ENCODE measurements at regions not wholly inside any gene's neighbourhood (a gene's known extent, or its start where the extent isn't known, plus 50 kb on each side); places are given as distances from the start of the nearest gene placed in this dataset.
A peak's percentile ranks its signal among the peaks of the same experiment; 100 is the strongest.

DNA sequence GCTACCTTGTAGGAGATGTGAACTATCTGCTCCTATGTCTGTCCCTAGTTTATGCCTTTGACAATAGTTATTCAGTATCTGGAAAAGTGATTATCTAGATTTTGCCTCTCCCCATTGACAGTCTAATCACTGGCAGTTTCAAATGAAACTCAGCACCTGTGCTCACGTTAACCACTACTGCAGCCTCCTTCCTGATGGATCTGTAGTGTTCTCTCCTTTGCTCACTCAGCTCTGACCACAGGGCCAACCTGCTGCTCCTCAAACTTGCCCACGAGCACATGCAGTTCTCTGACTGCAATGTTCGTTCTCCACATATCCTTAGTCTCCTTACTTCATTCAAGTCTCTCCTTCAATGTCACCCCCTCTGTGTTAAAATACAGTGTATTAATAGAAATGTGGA, 230.1 kb downstream of the NHLRC3 start:
- TF ChIP-seq, protein P1, sequence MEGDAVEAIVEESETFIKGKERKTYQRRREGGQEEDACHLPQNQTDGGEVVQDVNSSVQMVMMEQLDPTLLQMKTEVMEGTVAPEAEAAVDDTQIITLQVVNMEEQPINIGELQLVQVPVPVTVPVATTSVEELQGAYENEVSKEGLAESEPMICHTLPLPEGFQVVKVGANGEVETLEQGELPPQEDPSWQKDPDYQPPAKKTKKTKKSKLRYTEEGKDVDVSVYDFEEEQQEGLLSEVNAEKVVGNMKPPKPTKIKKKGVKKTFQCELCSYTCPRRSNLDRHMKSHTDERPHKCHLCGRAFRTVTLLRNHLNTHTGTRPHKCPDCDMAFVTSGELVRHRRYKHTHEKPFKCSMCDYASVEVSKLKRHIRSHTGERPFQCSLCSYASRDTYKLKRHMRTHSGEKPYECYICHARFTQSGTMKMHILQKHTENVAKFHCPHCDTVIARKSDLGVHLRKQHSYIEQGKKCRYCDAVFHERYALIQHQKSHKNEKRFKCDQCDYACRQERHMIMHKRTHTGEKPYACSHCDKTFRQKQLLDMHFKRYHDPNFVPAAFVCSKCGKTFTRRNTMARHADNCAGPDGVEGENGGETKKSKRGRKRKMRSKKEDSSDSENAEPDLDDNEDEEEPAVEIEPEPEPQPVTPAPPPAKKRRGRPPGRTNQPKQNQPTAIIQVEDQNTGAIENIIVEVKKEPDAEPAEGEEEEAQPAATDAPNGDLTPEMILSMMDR (IDR thresholded peaks at IDR 0.05; ENCODE audit: borderline replicate concordance): no peak
- intact Hi-C loops (cut with micrococcal nuclease): loop anchor here (5.0 kb wide), 1 partner anchor 121 kb away; no protein-coding TSS in a partner anchor

DNA sequence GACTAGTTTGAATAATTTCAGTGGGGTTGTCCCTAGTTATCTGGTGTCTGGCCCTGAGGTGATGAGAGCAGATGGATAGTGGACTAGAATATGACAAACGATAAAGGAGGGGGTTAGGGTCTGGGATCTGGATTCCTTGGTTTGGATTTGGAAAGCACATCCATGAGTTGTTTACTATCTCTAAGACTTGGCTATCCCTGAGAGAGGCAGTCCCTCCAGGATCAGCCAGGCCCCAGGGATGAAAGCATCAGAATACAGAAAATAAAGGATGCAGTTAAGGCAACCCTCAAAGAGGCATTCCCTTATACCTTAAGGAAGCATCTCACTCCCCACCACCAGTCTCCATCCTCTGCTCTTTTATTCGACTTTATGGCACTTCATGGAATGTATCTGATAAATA, 230.7 kb downstream of the NHLRC3 start:
- peaks cover 6% of the 10 kb centered on the region for H3K9me3 ChIP-seq (replicated peaks)
- no peak overlapping the region for H3K4me3 ChIP-seq
- H3K4me1 ChIP-seq: peaks cover 9% of the 10 kb centered on the region
- DNase-seq: no peak
- no peaks in the 10 kb centered on the region for H3K36me3 ChIP-seq
- H3K27ac ChIP-seq (replicated peaks): peak overlapping the region; percentile 46
- TF ChIP-seq, protein P1 (IDR thresholded peaks at IDR 0.05; ENCODE audit: borderline replicate concordance): no peak
- no peaks in the 10 kb centered on the region for H3K27me3 ChIP-seq (ENCODE audit: low read depth)
- intact Hi-C loops (cut with micrococcal nuclease): loop anchor here (5.0 kb wide), 1 partner anchor 122 kb away; no protein-coding TSS in a partner anchor

More for the DNA sequence above, 230.1 kb downstream of the NHLRC3 start:
- H3K27me3 ChIP-seq (ENCODE audit: low read depth): no peaks in the 10 kb centered on the region
- DNase-seq: no peak
- H3K4me3 ChIP-seq: no peak overlapping the region
- H3K36me3 ChIP-seq: no peaks in the 10 kb centered on the region
- H3K27ac ChIP-seq (replicated peaks): peak overlapping the region; percentile 46
- H3K9me3 ChIP-seq (replicated peaks): peaks cover 6% of the 10 kb centered on the region
- peaks cover 12% of the 10 kb centered on the region for H3K4me1 ChIP-seq

GRCh38 chr13:39269411-39269810, 231.2 kb downstream of the NHLRC3 start:
- Histone ChIP-seq H3K9me3 (replicated peaks) (peaks cover 6% of the 10 kb centered on the region), H3K36me3 (no peaks in the 10 kb centered on the region), H3K4me1 (peaks cover 13% of the 10 kb centered on the region), H3K4me3 (no peak overlapping the region), H3K27me3 (ENCODE audit: low read depth) (no peaks in the 10 kb centered on the region), H3K27ac (replicated peaks) (peak overlapping the region; percentile 46)
- no peak for DNase-seq
- TF ChIP-seq, protein P1 (IDR thresholded peaks at IDR 0.05; ENCODE audit: borderline replicate concordance): no peak
- intact Hi-C loops (cut with micrococcal nuclease): loop anchor here (5.0 kb wide), 1 partner anchor 122 kb away; no protein-coding TSS in a partner anchor

- Histone ChIP-seq H3K27ac (replicated peaks) (no peak overlapping the region), H3K4me1 (peaks cover 27% of the 10 kb centered on the region), H3K9me3 (replicated peaks) (no peaks in the 10 kb centered on the region), H3K36me3 (no peaks in the 10 kb centered on the region), H3K27me3 (ENCODE audit: low read depth) (no peaks in the 10 kb centered on the region), H3K4me3 (no peak overlapping the region)
- TF ChIP-seq, protein P1 (IDR thresholded peaks at IDR 0.05; ENCODE audit: borderline replicate concordance): no peak
- no peak for DNase-seq
- intact Hi-C loops (cut with micrococcal nuclease): loop anchor here (10.0 kb wide), 1 partner anchor 142 kb away; no protein-coding TSS in a partner anchor
Observed at GRCh38 chr13:39272994-39273393, 234.7 kb downstream of the NHLRC3 start.

DNA sequence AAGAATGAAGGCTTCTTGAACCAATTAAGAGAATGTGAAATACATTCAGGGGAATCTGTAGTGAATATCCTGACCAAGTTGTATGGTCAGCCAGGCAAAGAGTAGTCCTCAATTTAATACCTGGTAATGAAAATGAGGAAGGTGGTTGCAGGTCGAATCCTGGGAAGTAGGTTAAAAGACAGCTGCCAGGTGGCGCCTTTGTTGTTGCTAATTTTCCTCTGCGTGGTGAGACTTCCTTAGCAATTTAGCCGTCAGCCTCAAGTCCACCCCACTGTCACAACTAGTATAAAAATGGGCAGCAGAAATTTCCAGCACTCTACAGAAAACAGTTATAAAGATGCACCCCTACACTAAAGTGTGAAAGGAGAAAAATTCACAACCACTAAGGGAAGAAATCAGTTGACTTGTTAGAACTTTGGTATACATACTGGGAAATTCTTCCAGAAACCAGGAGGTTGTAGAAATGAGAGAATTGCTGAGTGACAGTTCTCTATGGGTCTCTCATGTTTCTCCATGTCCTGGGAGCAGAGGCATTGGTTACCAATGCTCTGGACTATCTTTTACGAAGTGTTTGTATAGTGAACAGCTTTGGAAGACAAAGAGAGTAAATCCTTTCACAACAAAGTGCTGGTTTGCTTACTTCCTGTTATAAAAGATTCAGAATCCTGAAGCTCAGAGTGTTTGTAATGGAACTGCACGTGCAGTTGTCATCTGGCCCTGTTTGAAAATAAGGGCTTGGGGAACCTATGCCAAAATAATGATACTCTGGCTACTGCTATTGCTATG, 235.9 kb downstream of the NHLRC3 start:
- H3K36me3 ChIP-seq: no peaks in the 10 kb centered on the region
- H3K9me3 ChIP-seq (replicated peaks): no peaks in the 10 kb centered on the region
- TF ChIP-seq, protein P1 (IDR thresholded peaks at IDR 0.05; ENCODE audit: borderline replicate concordance): peak; percentile 46
- peak overlapping the region; percentile 53 for H3K27ac ChIP-seq (replicated peaks)
- no peak overlapping the region for H3K4me3 ChIP-seq
- DNase-seq: no peak
- H3K4me1 ChIP-seq: peaks cover 19% of the 10 kb centered on the region
- no peaks in the 10 kb centered on the region for H3K27me3 ChIP-seq (ENCODE audit: low read depth)
- intact Hi-C loops (cut with micrococcal nuclease): loop anchor here (10.0 kb wide), 1 partner anchor 141 kb away; no protein-coding TSS in a partner anchor
